ENCODE measurements at regions not wholly inside any gene's neighbourhood (a gene's known extent, or its start where the extent isn't known, plus 50 kb on each side); places are given as distances from the start of the nearest gene placed in this dataset.

- DNase-seq (no peak), ATAC-seq (ENCODE audit: insufficient read depth, low read depth) (no peak)
- Histone ChIP-seq H3K36me3 (ENCODE audit: insufficient read depth, low read length) (no peaks in the 10 kb centered on the region), H3K9me3 (ENCODE audit: insufficient read depth, low read length, severe bottlenecking) (no peaks in the 10 kb centered on the region), H3K79me2 (ENCODE audit: insufficient read depth, low read length) (no peaks in the 10 kb centered on the region), H3K9ac (ENCODE audit: low read depth, low read length) (no peak overlapping the region), H4K20me1 (ENCODE audit: insufficient read depth, low read length) (no peaks in the 10 kb centered on the region), H3K27me3 (ENCODE audit: insufficient read depth, low read length, poor library complexity) (peaks cover 49% of the 10 kb centered on the region), H3K4me1 (ENCODE audit: insufficient read depth, low read length) (no peaks in the 10 kb centered on the region), H3K4me3 (ENCODE audit: low read depth in 1 of 2, low read length in 2 of 2) (no peak overlapping the region), H3K27ac (ENCODE audit: low read length) (no peak overlapping the region), H2AFZ (ENCODE audit: low read depth, low read length) (no peak overlapping the region), H3K4me2 (ENCODE audit: insufficient read depth, low read length) (no peak overlapping the region)
- no peak for TF ChIP-seq EZH2 (IDR thresholded peaks at IDR 0.05; ENCODE audit: borderline replicate concordance, low read depth, low read length, severe bottlenecking)
- no peak for TF ChIP-seq CTCF (IDR thresholded peaks at IDR 0.05; ENCODE audit: borderline replicate concordance, extremely low read depth, low read length, poor library complexity, severe bottlenecking)
Measured at GRCh38 chr12:53809005-53809404, 57.2 kb upstream of the CISTR start.

GRCh38 chr12:53810950-53811349 lies 59.2 kb upstream of the CISTR start:
- Histone ChIP-seq H3K36me3 (ENCODE audit: insufficient read depth, low read length) (no peaks in the 10 kb centered on the region), H3K4me2 (ENCODE audit: insufficient read depth, low read length) (no peak overlapping the region), H3K9me3 (ENCODE audit: insufficient read depth, low read length, severe bottlenecking) (no peaks in the 10 kb centered on the region), H3K27me3 (ENCODE audit: insufficient read depth, low read length, poor library complexity) (peaks cover 36% of the 10 kb centered on the region), H3K4me1 (ENCODE audit: insufficient read depth, low read length) (no peaks in the 10 kb centered on the region), H4K20me1 (ENCODE audit: insufficient read depth, low read length) (no peaks in the 10 kb centered on the region), H3K27ac (ENCODE audit: low read length) (no peak overlapping the region), H3K4me3 (ENCODE audit: low read depth in 1 of 2, low read length in 2 of 2) (no peak overlapping the region), H3K9ac (ENCODE audit: low read depth, low read length) (no peak overlapping the region), H3K79me2 (ENCODE audit: insufficient read depth, low read length) (no peaks in the 10 kb centered on the region), H2AFZ (ENCODE audit: low read depth, low read length) (no peak overlapping the region)
- no peak for TF ChIP-seq EZH2 (IDR thresholded peaks at IDR 0.05; ENCODE audit: borderline replicate concordance, low read depth, low read length, severe bottlenecking)
- TF ChIP-seq CTCF (IDR thresholded peaks at IDR 0.05; ENCODE audit: borderline replicate concordance, extremely low read depth, low read length, poor library complexity, severe bottlenecking) = no peak
- DNase-seq (no peak), ATAC-seq (ENCODE audit: insufficient read depth, low read depth) (no peak)

DNA sequence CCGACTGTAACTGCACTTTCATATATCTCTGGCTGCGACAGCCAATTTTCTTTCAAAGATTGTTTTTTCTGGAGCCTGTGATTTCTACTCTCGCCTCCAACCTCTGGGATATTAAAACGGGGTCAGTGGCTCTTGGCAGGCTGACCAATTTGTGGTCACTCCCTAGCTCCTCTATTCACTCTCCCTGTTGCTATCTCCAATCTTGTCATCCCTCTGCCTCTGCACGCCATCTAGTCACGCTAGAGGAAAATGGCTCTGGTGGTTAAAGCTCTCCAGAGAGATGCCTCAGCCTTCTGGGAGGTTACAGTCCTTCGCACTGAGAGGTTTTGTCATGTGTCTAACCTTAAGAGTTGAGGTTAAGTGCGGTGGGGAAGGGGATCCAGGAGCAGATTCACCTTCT lies 59.8 kb upstream of the CISTR start:
- no peak overlapping the region for H3K4me2 ChIP-seq (ENCODE audit: insufficient read depth, low read length)
- TF ChIP-seq CTCF (IDR thresholded peaks at IDR 0.05; ENCODE audit: borderline replicate concordance, extremely low read depth, low read length, poor library complexity, severe bottlenecking) (no peak), EZH2 (IDR thresholded peaks at IDR 0.05; ENCODE audit: borderline replicate concordance, low read depth, low read length, severe bottlenecking) (no peak)
- DNase-seq (no peak), ATAC-seq (ENCODE audit: insufficient read depth, low read depth) (no peak)
- H3K27me3 ChIP-seq (ENCODE audit: insufficient read depth, low read length, poor library complexity) = peaks cover 36% of the 10 kb centered on the region
- no peak overlapping the region for H3K9ac ChIP-seq (ENCODE audit: low read depth, low read length)
- no peak overlapping the region for H2AFZ ChIP-seq (ENCODE audit: low read depth, low read length)
- no peaks in the 10 kb centered on the region for H3K4me1 ChIP-seq (ENCODE audit: insufficient read depth, low read length)
- no peaks in the 10 kb centered on the region for H3K79me2 ChIP-seq (ENCODE audit: insufficient read depth, low read length)
- H3K4me3 ChIP-seq (ENCODE audit: low read depth in 1 of 2, low read length in 2 of 2) = no peak overlapping the region
- no peak overlapping the region for H3K27ac ChIP-seq (ENCODE audit: low read length)
- H3K9me3 ChIP-seq (ENCODE audit: insufficient read depth, low read length, severe bottlenecking) = no peaks in the 10 kb centered on the region
- H4K20me1 ChIP-seq (ENCODE audit: insufficient read depth, low read length) = no peaks in the 10 kb centered on the region
- no peaks in the 10 kb centered on the region for H3K36me3 ChIP-seq (ENCODE audit: insufficient read depth, low read length)

All from DND-41 (cell line).